ENCODE measurements at regions not wholly inside any gene's neighbourhood (a gene's known extent, or its start where the extent isn't known, plus 50 kb on each side); places are given as distances from the start of the nearest gene placed in this dataset.

DNA sequence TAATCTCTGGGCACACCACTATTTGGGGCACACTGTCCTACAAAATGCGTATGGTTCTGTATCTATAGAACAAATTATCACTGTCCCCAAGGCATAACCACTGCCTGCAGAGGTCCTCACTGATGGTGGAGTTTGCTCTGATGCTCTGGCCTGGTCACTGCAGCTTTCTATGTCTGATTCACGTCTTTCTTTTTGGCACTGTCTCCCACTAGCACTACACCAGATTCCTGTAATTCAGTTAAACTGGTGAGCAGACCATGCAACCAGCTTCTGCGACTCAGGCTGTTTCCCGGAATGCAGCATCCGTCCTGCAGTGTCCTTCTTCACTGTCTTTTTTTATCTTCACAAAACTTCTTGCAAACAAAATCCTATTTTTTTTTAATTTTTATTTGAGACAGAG is 112.8 kb downstream of the KLF6 start:
- no peak for TF ChIP-seq REST (IDR thresholded peaks at IDR 0.05; ENCODE audit: insufficient read depth in 1 of 2, low read depth in 2 of 2, low read length in 2 of 2)
- no peak for TF ChIP-seq TAF1 (IDR thresholded peaks at IDR 0.05; ENCODE audit: borderline replicate concordance, insufficient read depth, low read length)

DNA sequence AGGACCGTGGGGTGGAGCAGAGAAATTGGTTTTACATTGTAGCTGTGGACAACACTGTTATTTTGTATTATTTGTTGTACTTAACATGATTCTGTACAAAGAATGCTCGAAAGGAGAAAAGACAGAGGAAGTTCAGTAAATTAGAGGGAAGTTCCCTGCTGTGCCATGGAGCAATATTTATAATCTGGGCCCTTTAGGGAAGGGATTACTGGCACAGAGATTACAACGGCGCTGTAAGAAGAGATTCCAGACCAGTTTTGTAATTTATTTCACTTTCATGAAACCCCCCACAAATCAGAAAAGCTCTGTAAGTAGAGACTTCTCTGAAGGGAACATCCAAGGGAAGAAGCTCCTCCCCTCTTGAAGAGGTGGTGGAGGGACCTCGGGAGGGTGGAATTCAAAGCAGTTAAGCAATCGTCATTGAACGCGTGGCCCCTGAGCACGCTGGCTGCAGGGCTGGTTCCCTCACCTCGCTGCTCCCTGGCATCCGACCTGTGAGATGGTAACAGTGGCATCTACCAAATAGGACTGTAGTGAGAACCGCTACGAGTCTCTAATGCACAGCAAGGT is 113.5 kb downstream of the KLF6 start:
- no peak for TF ChIP-seq FOXP2 (optimal IDR thresholded peaks at IDR 0.05; ENCODE audit: borderline replicate concordance, extremely low read depth, extremely low read length, insufficient read depth)
- TF ChIP-seq TAF1 (IDR thresholded peaks at IDR 0.05; ENCODE audit: borderline replicate concordance, insufficient read depth, low read length) = no peak
- no peak for TF ChIP-seq SIN3A (IDR thresholded peaks at IDR 0.05; ENCODE audit: borderline replicate concordance, insufficient read depth, low read length)
- no peak for TF ChIP-seq POLR2AphosphoS5 (IDR thresholded peaks at IDR 0.05; ENCODE audit: low read depth, low read length)
- TF ChIP-seq REST (IDR thresholded peaks at IDR 0.05; ENCODE audit: insufficient read depth in 1 of 2, low read depth in 2 of 2, low read length in 2 of 2) = no peak

DNA sequence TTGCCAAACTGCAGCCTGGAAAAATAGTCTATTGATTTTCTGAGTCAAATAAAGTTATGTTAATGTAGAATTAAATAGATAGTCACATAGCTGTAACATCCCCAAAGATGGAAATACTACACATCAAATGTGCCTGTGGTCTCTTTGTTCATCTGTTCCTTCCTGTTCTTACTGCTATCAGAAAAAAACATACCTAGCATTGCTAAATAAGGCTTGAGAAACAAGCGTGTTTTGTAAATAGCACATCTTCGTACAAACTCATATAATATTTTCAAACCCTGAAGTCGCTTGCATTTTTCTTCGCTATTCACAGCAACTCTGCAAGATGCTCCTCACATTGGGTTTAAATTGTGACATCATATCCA is 116.1 kb downstream of the KLF6 start:
- no peak for TF ChIP-seq FOXP2 (optimal IDR thresholded peaks at IDR 0.05; ENCODE audit: borderline replicate concordance, extremely low read depth, extremely low read length, insufficient read depth)

GRCh38 chr10:3668276-3668965 is 116.6 kb downstream of the KLF6 start:
- no peak for TF ChIP-seq REST (IDR thresholded peaks at IDR 0.05; ENCODE audit: insufficient read depth in 1 of 2, low read depth in 2 of 2, low read length in 2 of 2)
- TF ChIP-seq FOXP2 (optimal IDR thresholded peaks at IDR 0.05; ENCODE audit: borderline replicate concordance, extremely low read depth, extremely low read length, insufficient read depth) = no peak
- no peak for TF ChIP-seq POLR2AphosphoS5 (IDR thresholded peaks at IDR 0.05; ENCODE audit: low read depth, low read length)
- TF ChIP-seq TAF1 (IDR thresholded peaks at IDR 0.05; ENCODE audit: borderline replicate concordance, insufficient read depth, low read length) = no peak
- TF ChIP-seq SIN3A (IDR thresholded peaks at IDR 0.05; ENCODE audit: borderline replicate concordance, insufficient read depth, low read length) = no peak

DNA sequence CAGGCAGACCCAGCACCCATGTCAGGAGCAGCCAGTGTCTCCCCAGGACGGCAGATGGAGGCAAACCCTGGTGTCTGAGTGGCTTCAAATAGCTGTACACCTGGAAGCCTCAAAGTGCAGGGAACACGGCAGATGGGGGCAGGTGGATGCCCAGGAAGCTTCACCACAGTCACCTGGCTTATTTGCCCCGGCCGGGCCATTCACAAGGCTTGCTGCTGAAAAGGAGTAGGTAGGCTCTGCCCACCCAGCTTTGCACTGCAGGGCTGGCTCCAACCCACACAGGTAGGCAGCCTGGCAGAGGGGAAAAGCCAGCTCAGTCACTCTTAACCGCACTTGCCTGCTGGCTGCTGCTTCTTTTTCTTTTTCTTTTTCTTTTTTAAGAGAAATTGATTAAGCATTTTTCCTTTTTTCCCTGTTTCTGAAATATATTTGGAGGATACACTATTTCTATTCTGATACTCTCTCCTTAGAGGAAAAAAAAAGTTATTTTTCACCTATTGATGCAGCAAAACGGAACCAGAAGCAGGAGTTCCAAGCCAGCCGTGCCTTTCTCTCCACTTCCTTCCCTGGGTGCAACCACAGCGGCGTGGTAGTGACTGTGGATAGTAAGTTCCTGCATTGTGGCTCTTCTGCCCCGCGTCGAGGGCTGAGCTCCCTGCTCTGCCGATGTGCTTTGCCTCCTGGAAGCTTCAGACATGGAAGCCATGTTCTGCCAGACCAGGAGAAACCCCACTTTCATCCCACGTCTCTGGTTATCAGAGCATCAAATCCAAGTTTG is 118.3 kb downstream of the KLF6 start:
- TF ChIP-seq POLR2AphosphoS5 (IDR thresholded peaks at IDR 0.05; ENCODE audit: low read depth, low read length) (no peak), REST (IDR thresholded peaks at IDR 0.05; ENCODE audit: insufficient read depth in 1 of 2, low read depth in 2 of 2, low read length in 2 of 2) (no peak), FOXP2 (optimal IDR thresholded peaks at IDR 0.05; ENCODE audit: borderline replicate concordance, extremely low read depth, extremely low read length, insufficient read depth) (no peak), SIN3A (IDR thresholded peaks at IDR 0.05; ENCODE audit: borderline replicate concordance, insufficient read depth, low read length) (no peak), TAF1 (IDR thresholded peaks at IDR 0.05; ENCODE audit: borderline replicate concordance, insufficient read depth, low read length) (no peak)
